Gastrocnemius medialis (tissue), 4 donors: ENCODE measurements at regions not wholly inside any gene's neighbourhood (a gene's known extent, or its start where the extent isn't known, plus 50 kb on each side); places are given as distances from the start of the nearest gene placed in this dataset.
A peak's percentile ranks its signal among the peaks of the same experiment; 100 is the strongest.

Experiments used
- ATAC-seq, 2 donors: fragments of 150-250 bp; one replicate each; pipeline ENCODE4 v1.9.1; 2016
- DNase-seq, 2 donors: peaks; one replicate each; pipeline ENCODE4 v3.0.0-alpha.2; 2019
- H3K27ac ChIP-seq, 4 donors: fragments of 200-600 bp; sonication (generic); 1 replicate in 1 of 4; 2 replicates in 3 of 4; pipeline ENCODE4 v1.5.1; 2016 to 2018; ENCODE audit warnings: mild to moderate bottlenecking in 2 of 4, moderate library complexity in 1 of 4
- H3K27me3 ChIP-seq, 3 donors: fragments of 200-600 bp; sonication (generic) in 2 of 3; 1 replicate in 1 of 3; 2 replicates in 2 of 3; pipeline versions ENCODE4 v1.5.1 to v1.6.0; 2016 to 2019; ENCODE audit warnings: mild to moderate bottlenecking in 1 of 3, moderate library complexity in 1 of 3
- H3K36me3 ChIP-seq, 2 donors: fragments of 200-600 bp; sonication (generic) in 1 of 2; one replicate each; pipeline ENCODE4 v1.5.1; 2017 to 2018
- H3K4me1 ChIP-seq, 2 donors: fragments of 200-600 bp; sonication (generic) in 1 of 2; one replicate each; pipeline ENCODE4 v1.5.1; 2016 to 2017; ENCODE audit warnings: mild to moderate bottlenecking in 2 of 2
- H3K4me3 ChIP-seq, 4 donors: fragments of 200-600 bp; sonication (generic) in 3 of 4; 1 replicate in 1 of 4; 2 replicates in 3 of 4; pipeline ENCODE4 v1.5.1; 2016 to 2019; ENCODE audit warnings: mild to moderate bottlenecking in 2 of 4
- H3K9me3 ChIP-seq, 3 donors: fragments of 200-600 bp; sonication (generic) in 2 of 3; 1 replicate in 1 of 3; 2 replicates in 2 of 3; pipeline ENCODE4 v1.5.1; 2016 to 2019
- POLR2A ChIP-seq, 2 donors: fragments of 450-650 bp; IDR thresholded peaks; one replicate each; pipeline ENCODE4 v1.6.1; 2017; ENCODE audit warnings: antibody characterized with exemption in 2 of 2, mild to moderate bottlenecking in 2 of 2, moderate library complexity in 2 of 2
- in situ Hi-C, 4 donors: fragments of 200-750 bp; cut with MboI; loops; one replicate each; pipeline versions ENCODE4 v1.15.0 to v1.8.0; 2017; ENCODE audit warnings: low sequenced_read_pairs in 4 of 4
- intact Hi-C: fragments of 100-400 bp; cut with DNase I; formaldehyde crosslinking; loops from one replicate; pipeline ENCODE4 v1.15.1; 2023; ENCODE audit warnings: low total_unique reads
- TF ChIP-seq, protein P1 (sequence below), 5 experiments: fragments of 450-650 bp in 3 of 5; fragments of 200-600 bp in 2 of 5; sonication (generic) in 2 of 5; IDR thresholded peaks in 4 of 5; conservative IDR thresholded peaks in 1 of 5; 1 replicate in 4 of 5; 2 replicates in 1 of 5; pipeline ENCODE4 v1.5.1; 2016 to 2019; ENCODE audit warnings: antibody characterized with exemption in 5 of 5, mild to moderate bottlenecking in 3 of 5, moderate library complexity in 3 of 5

DNA sequence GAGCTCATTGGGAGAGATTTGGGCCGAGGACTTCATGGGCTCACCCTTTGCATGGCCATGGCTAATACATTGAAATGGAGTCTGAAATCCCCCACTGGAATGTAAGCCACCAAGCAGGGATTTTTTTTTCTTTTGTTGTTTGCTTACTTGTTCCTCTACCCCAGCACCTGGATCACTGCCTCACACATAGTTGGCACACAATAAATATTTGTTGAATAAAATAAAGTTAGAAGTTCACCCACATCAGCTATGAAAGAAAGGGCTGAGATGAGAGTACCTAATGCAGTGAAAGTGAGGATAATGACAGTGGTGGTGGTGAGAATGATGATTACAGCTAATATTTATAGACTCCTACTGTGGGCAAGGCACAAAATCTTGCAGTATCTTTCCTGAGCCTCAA is 98.1 kb upstream of the ANXA1 start:
- H3K27me3 ChIP-seq: no peaks in the 10 kb centered on the region
- no peaks in the 10 kb centered on the region for H3K36me3 ChIP-seq
- intact Hi-C loops (no loop called here), in situ Hi-C loops (no loop called here)
- H3K4me1 ChIP-seq: peaks cover 4 to 12% of the 10 kb centered on the region in 2 donors
- TF ChIP-seq, protein P1, sequence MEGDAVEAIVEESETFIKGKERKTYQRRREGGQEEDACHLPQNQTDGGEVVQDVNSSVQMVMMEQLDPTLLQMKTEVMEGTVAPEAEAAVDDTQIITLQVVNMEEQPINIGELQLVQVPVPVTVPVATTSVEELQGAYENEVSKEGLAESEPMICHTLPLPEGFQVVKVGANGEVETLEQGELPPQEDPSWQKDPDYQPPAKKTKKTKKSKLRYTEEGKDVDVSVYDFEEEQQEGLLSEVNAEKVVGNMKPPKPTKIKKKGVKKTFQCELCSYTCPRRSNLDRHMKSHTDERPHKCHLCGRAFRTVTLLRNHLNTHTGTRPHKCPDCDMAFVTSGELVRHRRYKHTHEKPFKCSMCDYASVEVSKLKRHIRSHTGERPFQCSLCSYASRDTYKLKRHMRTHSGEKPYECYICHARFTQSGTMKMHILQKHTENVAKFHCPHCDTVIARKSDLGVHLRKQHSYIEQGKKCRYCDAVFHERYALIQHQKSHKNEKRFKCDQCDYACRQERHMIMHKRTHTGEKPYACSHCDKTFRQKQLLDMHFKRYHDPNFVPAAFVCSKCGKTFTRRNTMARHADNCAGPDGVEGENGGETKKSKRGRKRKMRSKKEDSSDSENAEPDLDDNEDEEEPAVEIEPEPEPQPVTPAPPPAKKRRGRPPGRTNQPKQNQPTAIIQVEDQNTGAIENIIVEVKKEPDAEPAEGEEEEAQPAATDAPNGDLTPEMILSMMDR (IDR thresholded peaks at IDR 0.05 in 4 of 5, conservative IDR thresholded peaks at IDR 0.05 in 1 of 5): no peak
- TF ChIP-seq POLR2A (IDR thresholded peaks at IDR 0.05): no peak
- ATAC-seq (no peak), DNase-seq (no peak)
- H3K4me3 ChIP-seq: no peak overlapping the region
- no peak overlapping the region for H3K27ac ChIP-seq
- H3K9me3 ChIP-seq: no peaks in the 10 kb centered on the region

DNA sequence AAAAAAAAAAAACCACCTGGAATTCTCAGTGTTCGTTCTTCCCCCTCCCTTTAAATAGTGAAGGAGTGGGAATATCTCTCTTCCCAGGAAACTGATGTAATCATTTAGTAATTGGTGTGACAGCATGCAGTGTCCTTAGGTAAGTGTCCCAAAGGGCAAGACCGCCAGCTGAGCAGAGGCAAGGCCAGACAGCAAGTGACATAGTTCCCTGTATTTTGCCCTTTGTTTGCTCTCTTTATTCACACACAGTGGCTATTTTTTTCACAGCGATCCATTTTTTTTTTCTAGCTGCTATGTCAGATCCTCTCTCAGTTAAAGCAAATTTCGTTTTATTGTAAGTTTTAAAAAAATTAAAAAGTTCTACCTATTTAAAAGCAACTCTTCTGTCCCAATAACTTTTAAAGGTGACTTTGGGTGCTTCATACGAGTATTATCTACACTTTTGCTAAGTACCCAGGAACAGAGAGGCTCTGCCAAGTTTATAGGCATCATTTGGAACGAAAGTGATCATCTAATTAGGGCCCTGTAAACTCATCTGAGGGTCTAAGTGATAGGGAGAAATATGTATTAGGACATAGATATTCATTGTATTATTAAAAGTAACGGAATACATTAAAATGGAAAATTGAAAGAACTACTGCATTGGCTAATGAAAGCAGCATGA is 98.2 kb upstream of the ALDH1A1 start:
- no peaks in the 10 kb centered on the region for H3K9me3 ChIP-seq
- intact Hi-C loops (no loop called here), in situ Hi-C loops (no loop called here)
- H3K36me3 ChIP-seq: no peaks in the 10 kb centered on the region
- DNase-seq (peak in 1 of 2 donors; percentile 29), ATAC-seq (peak in 1 of 2 donors; percentile 64)
- no peak overlapping the region for H3K4me3 ChIP-seq
- TF ChIP-seq, protein P1 (IDR thresholded peaks at IDR 0.05 in 4 of 5, conservative IDR thresholded peaks at IDR 0.05 in 1 of 5): no peak
- no peak for TF ChIP-seq POLR2A (IDR thresholded peaks at IDR 0.05)
- H3K4me1 ChIP-seq: peaks cover 4 to 12% of the 10 kb centered on the region in 2 donors
- H3K27me3 ChIP-seq: no peaks in the 10 kb centered on the region
- H3K27ac ChIP-seq: no peak overlapping the region

DNA sequence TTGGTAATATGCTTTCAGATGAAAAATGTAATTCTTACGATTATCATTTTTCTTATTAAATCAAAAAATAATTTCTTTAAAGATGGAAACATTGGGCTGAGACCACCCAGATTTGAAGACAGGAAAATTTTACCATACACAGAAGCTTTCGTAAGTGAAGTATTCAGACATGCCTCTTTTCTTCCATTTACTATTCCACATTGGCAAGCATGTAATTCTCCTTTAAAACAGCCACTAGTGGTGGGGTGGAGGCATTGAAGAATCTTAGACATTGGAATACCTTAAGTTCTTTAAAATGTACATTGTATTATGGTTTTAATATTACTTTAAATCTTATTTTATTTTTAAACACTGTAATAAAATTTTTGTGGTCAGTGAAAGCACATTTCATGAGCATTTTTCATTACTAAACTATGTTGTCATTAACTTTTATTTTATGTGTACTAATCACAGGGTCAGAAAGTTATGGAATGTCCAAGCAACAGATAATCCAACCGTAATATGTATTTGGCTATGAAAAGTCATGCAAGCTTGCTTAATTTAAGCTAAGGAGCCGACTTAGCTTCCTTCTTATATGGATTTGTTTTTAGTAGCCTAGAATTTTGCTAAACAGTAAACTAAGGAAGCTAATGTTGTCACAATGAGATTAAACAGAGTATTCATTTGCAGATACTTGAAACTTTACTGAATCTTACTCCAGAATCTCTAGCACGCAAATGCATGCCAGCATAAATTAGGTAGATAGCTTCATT is 97.4 kb upstream of the ALDH1A1 start:
- in situ Hi-C loops: no loop called here
- Histone ChIP-seq H3K4me3 (no peak overlapping the region), H3K27ac (peak overlapping the region in 1 of 4 donors; percentile 15)

DNA sequence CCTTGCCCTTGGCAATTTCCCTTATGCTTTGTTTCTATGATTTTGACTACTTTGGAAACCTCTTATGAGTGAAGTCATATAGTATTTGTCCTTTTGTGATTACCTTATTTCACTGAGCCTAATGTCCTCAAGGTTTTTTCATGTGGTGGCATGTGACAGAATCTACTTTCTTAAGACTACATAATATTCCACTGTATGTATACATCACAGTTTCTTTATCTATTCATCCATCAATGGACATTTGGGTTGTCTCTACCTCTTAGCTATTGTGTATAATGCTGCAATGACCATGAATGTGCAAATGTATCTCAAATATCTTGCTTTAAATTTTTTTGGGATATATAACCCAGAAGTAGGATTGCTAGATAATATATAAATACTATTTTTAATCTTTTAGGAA is 96.4 kb upstream of the ALDH1A1 start:
- in situ Hi-C loops (loop anchor here in 1 of 4 donors (10.0 kb wide), 1 partner anchor 46 kb away; no protein-coding TSS in a partner anchor), intact Hi-C loops (no loop called here)
- H3K27ac ChIP-seq: no peak overlapping the region
- no peaks in the 10 kb centered on the region for H3K27me3 ChIP-seq
- DNase-seq (no peak), ATAC-seq (no peak)
- H3K4me1 ChIP-seq: peaks cover 4 to 12% of the 10 kb centered on the region in 2 donors
- TF ChIP-seq, protein P1 (IDR thresholded peaks at IDR 0.05 in 4 of 5, conservative IDR thresholded peaks at IDR 0.05 in 1 of 5): no peak
- TF ChIP-seq POLR2A (IDR thresholded peaks at IDR 0.05): no peak
- no peaks in the 10 kb centered on the region for H3K9me3 ChIP-seq
- H3K36me3 ChIP-seq: no peaks in the 10 kb centered on the region
- H3K4me3 ChIP-seq: no peak overlapping the region

More for the DNA sequence above, 97.4 kb upstream of the ALDH1A1 start:
- intact Hi-C loops: no loop called here
- ATAC-seq (no peak), DNase-seq (no peak)
- Histone ChIP-seq H3K27me3 (no peaks in the 10 kb centered on the region), H3K9me3 (no peaks in the 10 kb centered on the region), H3K36me3 (no peaks in the 10 kb centered on the region), H3K4me1 (peaks cover 4 to 12% of the 10 kb centered on the region in 2 donors)
- TF ChIP-seq, protein P1 (IDR thresholded peaks at IDR 0.05 in 4 of 5, conservative IDR thresholded peaks at IDR 0.05 in 1 of 5): no peak
- TF ChIP-seq POLR2A (IDR thresholded peaks at IDR 0.05): no peak
